Neural progenitor cell (in vitro differentiated cells): ENCODE measurements at regions not wholly inside any gene's neighbourhood (a gene's known extent, or its start where the extent isn't known, plus 50 kb on each side); places are given as distances from the start of the nearest gene placed in this dataset.

Source experiments
- DNase-seq: peaks from one replicate; pipeline ENCODE4 v3.0.0-alpha.2; 2016; ENCODE audit warnings: low spot score
- H2AFZ ChIP-seq: fragments of 200-600 bp; sonication (generic); replicated peaks from 2 replicates; pipeline ENCODE4 v1.6.1; 2016; ENCODE audit warnings: antibody characterized with exemption
- H3F3A ChIP-seq: fragments of 200-600 bp; sonication (generic); 2 replicates; pipeline ENCODE4 v1.6.1; 2016; ENCODE audit warnings: antibody characterized with exemption, low read depth
- H3K27ac ChIP-seq: fragments of 200-600 bp; sonication (generic); 2 replicates; pipeline ENCODE4 v1.5.1; 2016; ENCODE audit warnings: mild to moderate bottlenecking
- H3K27me3 ChIP-seq: fragments of 200-600 bp; sonication (generic); 2 replicates; pipeline ENCODE4 v1.6.1; 2016; ENCODE audit warnings: mild to moderate bottlenecking, moderate library complexity
- H3K36me3 ChIP-seq: fragments of 200-600 bp; sonication (generic); 2 replicates; pipeline ENCODE4 v1.5.1; 2016
- H3K4me1 ChIP-seq: fragments of 200-600 bp; sonication (generic); 2 replicates; pipeline ENCODE4 v1.6.1; 2016; ENCODE audit warnings: mixed run types
- H3K4me2 ChIP-seq: fragments of 200-600 bp; sonication (generic); 2 replicates; pipeline ENCODE4 v1.6.1; 2016
- H3K4me3 ChIP-seq: fragments of 200-600 bp; sonication (generic); 2 replicates; pipeline ENCODE4 v1.5.1; 2016
- H3K79me2 ChIP-seq: fragments of 200-600 bp; sonication (generic); 2 replicates; pipeline ENCODE4 v1.6.1; 2016; ENCODE audit warnings: low read depth
- H3K9ac ChIP-seq: fragments of 200-600 bp; sonication (generic); 2 replicates; pipeline ENCODE4 v1.6.1; 2016
- H3K9me3 ChIP-seq: fragments of 200-600 bp; sonication (generic); 2 replicates; pipeline ENCODE4 v1.5.1; 2016; ENCODE audit warnings: low read depth
- H4K20me1 ChIP-seq: fragments of 200-600 bp; sonication (generic); 2 replicates; pipeline ENCODE4 v1.6.1; 2016; ENCODE audit warnings: low read depth
- H3K27ac Mint-ChIP-seq: 3 replicates; pipeline ENCODE4 v1.8.0; 2021; ENCODE audit warnings: mixed read lengths
- H3K27me3 Mint-ChIP-seq: 2 replicates; pipeline ENCODE4 v1.8.0; 2022; ENCODE audit warnings: low read depth, mild to moderate bottlenecking, inconsistent platforms, moderate library complexity, mixed read lengths; ENCODE audit not compliant: insufficient read depth
- H3K36me3 Mint-ChIP-seq: 3 replicates; pipeline ENCODE4 v1.8.0; 2021; ENCODE audit warnings: mixed read lengths
- H3K4me1 Mint-ChIP-seq: 3 replicates; pipeline ENCODE4 v1.8.0; 2021; ENCODE audit warnings: mixed read lengths
- H3K4me3 Mint-ChIP-seq: 3 replicates; pipeline ENCODE4 v1.8.0; 2021; ENCODE audit warnings: mild to moderate bottlenecking, moderate library complexity, mixed read lengths
- H3K9me3 Mint-ChIP-seq: 3 replicates; pipeline ENCODE4 v1.8.0; 2020; ENCODE audit warnings: mixed read lengths
- EZH2 ChIP-seq: fragments of 200-600 bp; sonication (generic); IDR thresholded peaks from 2 replicates; pipeline ENCODE4 v1.6.1; 2017; ENCODE audit warnings: antibody characterized with exemption, mild to moderate bottlenecking, moderate library complexity
- EZH2phosphoT487 ChIP-seq: fragments of 200-600 bp; sonication (generic); IDR thresholded peaks from 2 replicates; pipeline ENCODE4 v1.6.1; 2017; ENCODE audit warnings: antibody characterized with exemption
- TF ChIP-seq, protein P1 (sequence below): fragments of 200-600 bp; sonication (generic); IDR thresholded peaks from 2 replicates; pipeline ENCODE4 v1.5.1; 2017; ENCODE audit warnings: antibody characterized with exemption, mild to moderate bottlenecking

DNA sequence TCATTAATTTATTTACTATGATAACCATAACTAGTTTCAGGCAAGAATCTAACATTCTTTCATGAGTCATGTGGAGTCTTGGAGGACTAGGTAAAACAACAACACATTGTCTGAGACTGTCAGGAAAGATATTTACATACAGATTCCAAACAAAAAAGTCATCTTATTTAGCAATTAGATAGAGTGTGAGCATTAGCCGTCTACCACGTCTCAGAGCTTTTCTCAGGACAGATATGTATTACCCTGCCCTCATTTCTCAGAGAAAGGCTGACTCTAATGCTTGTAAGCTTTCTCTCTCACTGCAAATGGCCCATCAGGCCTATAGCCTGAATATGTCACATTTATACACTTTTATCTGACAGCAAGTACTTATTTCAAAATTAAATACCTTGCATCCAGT, 312.1 kb upstream of the PCDH20 start:
- H3K36me3 Mint-ChIP-seq = no peaks in the 10 kb centered on the region
- TF ChIP-seq EZH2phosphoT487 (no peak), EZH2 (no peak)
- TF ChIP-seq, protein P1, sequence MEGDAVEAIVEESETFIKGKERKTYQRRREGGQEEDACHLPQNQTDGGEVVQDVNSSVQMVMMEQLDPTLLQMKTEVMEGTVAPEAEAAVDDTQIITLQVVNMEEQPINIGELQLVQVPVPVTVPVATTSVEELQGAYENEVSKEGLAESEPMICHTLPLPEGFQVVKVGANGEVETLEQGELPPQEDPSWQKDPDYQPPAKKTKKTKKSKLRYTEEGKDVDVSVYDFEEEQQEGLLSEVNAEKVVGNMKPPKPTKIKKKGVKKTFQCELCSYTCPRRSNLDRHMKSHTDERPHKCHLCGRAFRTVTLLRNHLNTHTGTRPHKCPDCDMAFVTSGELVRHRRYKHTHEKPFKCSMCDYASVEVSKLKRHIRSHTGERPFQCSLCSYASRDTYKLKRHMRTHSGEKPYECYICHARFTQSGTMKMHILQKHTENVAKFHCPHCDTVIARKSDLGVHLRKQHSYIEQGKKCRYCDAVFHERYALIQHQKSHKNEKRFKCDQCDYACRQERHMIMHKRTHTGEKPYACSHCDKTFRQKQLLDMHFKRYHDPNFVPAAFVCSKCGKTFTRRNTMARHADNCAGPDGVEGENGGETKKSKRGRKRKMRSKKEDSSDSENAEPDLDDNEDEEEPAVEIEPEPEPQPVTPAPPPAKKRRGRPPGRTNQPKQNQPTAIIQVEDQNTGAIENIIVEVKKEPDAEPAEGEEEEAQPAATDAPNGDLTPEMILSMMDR = no peak
- no peak overlapping the region for H3K4me2 ChIP-seq
- H3K79me2 ChIP-seq = no peaks in the 10 kb centered on the region
- H3K4me3 Mint-ChIP-seq = no peak overlapping the region
- no peak overlapping the region for H2AFZ ChIP-seq
- H3K4me1 Mint-ChIP-seq = no peaks in the 10 kb centered on the region
- no peaks in the 10 kb centered on the region for H3K36me3 ChIP-seq
- no peak overlapping the region for H3K27ac Mint-ChIP-seq
- no peaks in the 10 kb centered on the region for H3F3A ChIP-seq
- no peaks in the 10 kb centered on the region for H3K9me3 ChIP-seq
- no peaks in the 10 kb centered on the region for H3K27me3 ChIP-seq
- no peaks in the 10 kb centered on the region for H3K4me1 ChIP-seq
- no peak for DNase-seq
- H3K27me3 Mint-ChIP-seq = no peaks in the 10 kb centered on the region
- no peak overlapping the region for H3K9ac ChIP-seq
- no peaks in the 10 kb centered on the region for H4K20me1 ChIP-seq
- H3K27ac ChIP-seq = no peak overlapping the region
- H3K4me3 ChIP-seq = no peak overlapping the region
- no peaks in the 10 kb centered on the region for H3K9me3 Mint-ChIP-seq

DNA sequence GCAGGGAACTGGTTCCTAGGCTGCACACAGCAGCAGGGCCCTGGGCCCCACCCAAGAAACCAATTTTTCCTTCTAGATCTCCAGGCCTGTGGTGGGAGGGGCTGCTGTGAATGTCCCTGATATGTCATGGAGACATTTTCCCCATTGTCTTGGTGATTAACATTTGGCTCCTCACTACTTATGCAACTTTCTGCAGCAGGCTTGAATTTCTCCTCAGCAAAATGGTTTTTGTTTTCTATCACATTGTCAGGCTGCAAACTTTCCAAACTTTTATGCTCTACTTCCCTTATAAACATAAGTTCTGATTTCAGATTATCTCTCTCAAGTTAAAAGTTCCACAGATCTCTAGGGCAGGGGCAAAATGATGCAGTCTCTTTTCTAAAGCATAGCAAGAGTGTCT, 310.2 kb upstream of the PCDH20 start:
- Histone ChIP-seq H2AFZ (no peak overlapping the region), H3K9ac (no peak overlapping the region), H3K9me3 (no peaks in the 10 kb centered on the region), H4K20me1 (no peaks in the 10 kb centered on the region), H3K4me3 (no peak overlapping the region), H3K27ac (no peak overlapping the region), H3K4me2 (no peak overlapping the region), H3K4me1 (no peaks in the 10 kb centered on the region), H3K79me2 (no peaks in the 10 kb centered on the region), H3K36me3 (no peaks in the 10 kb centered on the region), H3K27me3 (no peaks in the 10 kb centered on the region), H3F3A (no peaks in the 10 kb centered on the region)
- H3K27me3 Mint-ChIP-seq = no peaks in the 10 kb centered on the region
- H3K36me3 Mint-ChIP-seq = no peaks in the 10 kb centered on the region
- no peak for DNase-seq
- TF ChIP-seq, protein P1 = no peak
- no peaks in the 10 kb centered on the region for H3K4me1 Mint-ChIP-seq
- H3K27ac Mint-ChIP-seq = no peak overlapping the region
- H3K9me3 Mint-ChIP-seq = no peaks in the 10 kb centered on the region
- H3K4me3 Mint-ChIP-seq = no peak overlapping the region

DNA sequence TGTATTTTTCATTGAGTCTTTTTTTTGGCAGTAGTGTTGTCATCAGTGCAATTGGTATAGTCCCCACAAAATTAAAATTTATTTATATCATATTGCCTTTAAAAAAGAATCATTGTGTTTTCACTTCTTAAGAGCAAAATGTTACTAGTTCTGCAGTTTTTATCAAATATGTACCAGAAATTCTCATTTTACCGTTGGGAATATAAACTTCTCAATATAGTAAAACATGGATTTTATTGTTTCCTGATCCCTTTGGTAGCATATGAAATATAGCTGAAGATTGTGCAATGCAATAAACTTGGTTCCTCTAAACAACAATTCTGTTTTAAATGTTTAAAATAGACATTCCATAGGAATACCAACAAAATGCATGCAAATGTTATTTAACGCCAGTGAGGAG, 306.5 kb upstream of the PCDH20 start:
- no peaks in the 10 kb centered on the region for H4K20me1 ChIP-seq
- Mint-ChIP-seq H3K9me3 (no peaks in the 10 kb centered on the region), H3K27ac (no peak overlapping the region), H3K27me3 (no peaks in the 10 kb centered on the region), H3K4me3 (no peak overlapping the region), H3K4me1 (no peaks in the 10 kb centered on the region), H3K36me3 (no peaks in the 10 kb centered on the region)
- H3K4me2 ChIP-seq = no peak overlapping the region
- no peaks in the 10 kb centered on the region for H3F3A ChIP-seq
- H3K27ac ChIP-seq = no peak overlapping the region
- H3K4me1 ChIP-seq = no peaks in the 10 kb centered on the region
- no peak for DNase-seq
- TF ChIP-seq EZH2phosphoT487 (no peak), EZH2 (no peak)
- TF ChIP-seq, protein P1 = no peak
- no peaks in the 10 kb centered on the region for H3K27me3 ChIP-seq
- H3K4me3 ChIP-seq = no peak overlapping the region
- no peaks in the 10 kb centered on the region for H3K36me3 ChIP-seq
- no peak overlapping the region for H3K9ac ChIP-seq
- no peaks in the 10 kb centered on the region for H3K79me2 ChIP-seq
- no peak overlapping the region for H2AFZ ChIP-seq
- H3K9me3 ChIP-seq = no peaks in the 10 kb centered on the region

DNA sequence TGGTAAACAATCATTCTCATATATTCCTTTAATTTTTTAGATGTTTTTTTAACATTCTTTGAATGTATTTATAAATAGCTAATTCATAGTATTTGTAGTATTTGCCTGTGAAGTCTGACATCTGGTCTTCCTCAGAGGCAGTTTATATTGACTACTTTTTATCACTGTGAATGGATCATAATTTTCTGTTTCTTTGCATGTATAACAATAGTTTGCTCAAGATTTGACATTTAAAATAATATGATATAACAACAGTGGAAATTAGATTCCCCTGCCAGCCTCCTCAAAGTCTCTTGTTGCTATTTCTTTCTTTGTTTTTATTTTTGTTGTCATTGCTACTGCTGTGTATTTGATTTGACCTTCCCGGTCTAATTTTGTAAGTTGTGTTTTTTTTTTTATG, 297.0 kb upstream of the PCDH20 start:
- no peaks in the 10 kb centered on the region for H3K27me3 Mint-ChIP-seq
- TF ChIP-seq, protein P1 = no peak
- no peak for TF ChIP-seq EZH2phosphoT487
- no peak for TF ChIP-seq EZH2
- H3K4me1 ChIP-seq = no peaks in the 10 kb centered on the region
- H3K9me3 ChIP-seq = no peaks in the 10 kb centered on the region
- no peak for DNase-seq
- H3K27me3 ChIP-seq = no peaks in the 10 kb centered on the region
- no peaks in the 10 kb centered on the region for H3K4me1 Mint-ChIP-seq
- no peak overlapping the region for H3K27ac Mint-ChIP-seq
- no peaks in the 10 kb centered on the region for H4K20me1 ChIP-seq
- H3K4me2 ChIP-seq = no peak overlapping the region
- H3K36me3 Mint-ChIP-seq = no peaks in the 10 kb centered on the region
- no peak overlapping the region for H3K4me3 ChIP-seq
- no peaks in the 10 kb centered on the region for H3K79me2 ChIP-seq
- no peak overlapping the region for H2AFZ ChIP-seq
- H3K4me3 Mint-ChIP-seq = no peak overlapping the region
- H3K9ac ChIP-seq = no peak overlapping the region
- no peaks in the 10 kb centered on the region for H3F3A ChIP-seq
- H3K36me3 ChIP-seq = no peaks in the 10 kb centered on the region
- H3K9me3 Mint-ChIP-seq = no peaks in the 10 kb centered on the region
- H3K27ac ChIP-seq = no peak overlapping the region
